Panc1 (cell line): ENCODE measurements at regions not wholly inside any gene's neighbourhood (a gene's known extent, or its start where the extent isn't known, plus 50 kb on each side); places are given as distances from the start of the nearest gene placed in this dataset.

Experiments used
- ATAC-seq: fragments of 200-7000 bp; cut with Tn5 transposase; 2 replicates; pipeline ENCODE4 v1.9.1; 2020; ENCODE audit warnings: mild to moderate bottlenecking, moderate library complexity
- BruUV-seq: library from RNA; stranded (reverse); fragments of 400-500 nt; replicated peaks from 2 replicates; lab custom pipeline; 2021; lab: Mats Ljungman, UMichigan
- CTCF ChIA-PET: fragments of 300-600 bp; sonication (Branson Sonifier 250); formaldehyde crosslinking; loops from one replicate; lab custom pipeline; 2022; ENCODE audit warnings: antibody characterized with exemption; lab: Charles Lee
- POLR2A ChIA-PET: fragments of 300-600 bp; sonication (Branson Sonifier 250); formaldehyde crosslinking; loops from one replicate; lab custom pipeline; 2022; ENCODE audit warnings: antibody characterized with exemption; lab: Charles Lee
- DNase-seq: peaks from one replicate; pipeline ENCODE4 v3.0.0-alpha.2; 2010; ENCODE audit warnings: low read depth, low spot score
- H3K27ac ChIP-seq: 2 replicates; pipeline ENCODE4 v1.5.1; 2011; ENCODE audit warnings: mild to moderate bottlenecking, low read length, inconsistent platforms
- H3K27me3 ChIP-seq: fragments of 200-500 bp; sonication (Bioruptor generic); 2 replicates; pipeline ENCODE4 v1.6.0; 2014; ENCODE audit warnings: low read length, inconsistent platforms; ENCODE audit not compliant: control insufficient read depth, insufficient read depth
- H3K36me3 ChIP-seq: fragments of 200-500 bp; sonication (Bioruptor generic); 2 replicates; pipeline ENCODE4 v1.5.1; 2014; ENCODE audit warnings: inconsistent platforms, mild to moderate bottlenecking, low read length, moderate library complexity; ENCODE audit not compliant: control insufficient read depth, insufficient read depth
- H3K4me1 ChIP-seq: 2 replicates; pipeline ENCODE4 v1.5.1; 2011; ENCODE audit warnings: inconsistent platforms, mild to moderate bottlenecking, low read length, moderate library complexity; ENCODE audit not compliant: control insufficient read depth, insufficient read depth
- H3K4me3 ChIP-seq, 2 experiments: 2 replicates each; pipeline ENCODE4 v1.5.1; 2011 to 2012; ENCODE audit warnings: low read depth in 2 of 2, low read length in 2 of 2, mild to moderate bottlenecking in 2 of 2, inconsistent platforms in 1 of 2, moderate library complexity in 1 of 2
- H3K9me3 ChIP-seq: fragments of 200-500 bp; sonication (Bioruptor generic); 2 replicates; pipeline ENCODE4 v1.5.1; 2014; ENCODE audit warnings: low read depth, mild to moderate bottlenecking, inconsistent platforms, low read length, moderate library complexity; ENCODE audit not compliant: control insufficient read depth, insufficient read depth
- POLR2AphosphoS5 ChIP-seq: IDR thresholded peaks from 2 replicates; pipeline ENCODE4 v1.6.1; 2012; ENCODE audit warnings: mild to moderate bottlenecking, low read depth, low read length, moderate library complexity
- SIN3A ChIP-seq: IDR thresholded peaks from 2 replicates; pipeline ENCODE4 v1.6.1; 2012; ENCODE audit warnings: low read depth, mild to moderate bottlenecking, low read length, moderate library complexity, borderline replicate concordance; ENCODE audit not compliant: insufficient read depth
- TCF7L2 ChIP-seq: IDR thresholded peaks from 2 replicates; pipeline ENCODE4 v1.6.1; 2011; ENCODE audit warnings: mild to moderate bottlenecking, low read depth, low read length, inconsistent platforms
- in situ Hi-C: cut with HindIII; loops from 2 replicates; pipeline ENCODE4 v1.10.0; 2016; ENCODE audit warnings: low sequenced_read_pairs, low pct_unique_long_range_greater_than_20kb
- intact Hi-C: fragments of 100-400 bp; cut with micrococcal nuclease; formaldehyde crosslinking; loops from one replicate; pipeline ENCODE4 v1.10.0; 2022; ENCODE audit not compliant: unreplicated experiment
- TF ChIP-seq, protein P1 (sequence below), 2 experiments: IDR thresholded peaks; 2 replicates each; pipeline ENCODE4 v1.6.1; 2011 to 2012; ENCODE audit warnings: low read depth in 2 of 2, control low read depth in 1 of 2, low read length in 1 of 2, mild to moderate bottlenecking in 1 of 2, moderate library complexity in 1 of 2; ENCODE audit not compliant: insufficient read depth in 1 of 2
- TF ChIP-seq, protein P2 (sequence below): fragments of 450-650 bp; IDR thresholded peaks from 2 replicates; pipeline ENCODE4 v1.5.1; 2017; ENCODE audit warnings: mild to moderate bottlenecking

DNA sequence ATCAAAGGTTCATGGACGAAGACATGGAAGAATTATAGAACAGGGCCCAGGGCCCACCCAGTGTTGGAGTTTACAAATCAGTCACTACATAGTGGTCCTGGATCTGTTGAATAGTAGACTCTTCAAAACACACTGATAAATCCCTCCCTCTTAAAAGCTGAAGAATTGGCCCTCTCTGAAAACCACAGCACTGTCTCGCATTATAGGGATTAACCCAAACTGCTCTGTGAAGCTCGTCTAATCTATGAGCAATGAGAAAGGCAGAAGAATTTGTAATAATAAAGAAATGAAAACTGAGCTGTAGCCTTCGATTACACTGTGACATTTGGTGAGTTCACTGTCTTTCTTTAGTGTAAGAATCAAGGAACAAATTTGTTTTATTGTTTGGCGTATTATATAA, 92.5 kb upstream of the ZFP42 start:
- no peaks in the 10 kb centered on the region for H3K9me3 ChIP-seq
- in situ Hi-C loops (no loop called here), intact Hi-C loops (no loop called here)
- ATAC-seq (no peak), DNase-seq (no peak)
- H3K4me1 ChIP-seq, result no peaks in the 10 kb centered on the region
- ChIA-PET CTCF (no interaction called here), POLR2A (no interaction called here)
- H3K27ac ChIP-seq, result no peak overlapping the region
- no peaks in the 10 kb centered on the region for H3K36me3 ChIP-seq
- H3K4me3 ChIP-seq, result no peak overlapping the region
- no peak for TF ChIP-seq SIN3A
- TF ChIP-seq, protein P1, sequence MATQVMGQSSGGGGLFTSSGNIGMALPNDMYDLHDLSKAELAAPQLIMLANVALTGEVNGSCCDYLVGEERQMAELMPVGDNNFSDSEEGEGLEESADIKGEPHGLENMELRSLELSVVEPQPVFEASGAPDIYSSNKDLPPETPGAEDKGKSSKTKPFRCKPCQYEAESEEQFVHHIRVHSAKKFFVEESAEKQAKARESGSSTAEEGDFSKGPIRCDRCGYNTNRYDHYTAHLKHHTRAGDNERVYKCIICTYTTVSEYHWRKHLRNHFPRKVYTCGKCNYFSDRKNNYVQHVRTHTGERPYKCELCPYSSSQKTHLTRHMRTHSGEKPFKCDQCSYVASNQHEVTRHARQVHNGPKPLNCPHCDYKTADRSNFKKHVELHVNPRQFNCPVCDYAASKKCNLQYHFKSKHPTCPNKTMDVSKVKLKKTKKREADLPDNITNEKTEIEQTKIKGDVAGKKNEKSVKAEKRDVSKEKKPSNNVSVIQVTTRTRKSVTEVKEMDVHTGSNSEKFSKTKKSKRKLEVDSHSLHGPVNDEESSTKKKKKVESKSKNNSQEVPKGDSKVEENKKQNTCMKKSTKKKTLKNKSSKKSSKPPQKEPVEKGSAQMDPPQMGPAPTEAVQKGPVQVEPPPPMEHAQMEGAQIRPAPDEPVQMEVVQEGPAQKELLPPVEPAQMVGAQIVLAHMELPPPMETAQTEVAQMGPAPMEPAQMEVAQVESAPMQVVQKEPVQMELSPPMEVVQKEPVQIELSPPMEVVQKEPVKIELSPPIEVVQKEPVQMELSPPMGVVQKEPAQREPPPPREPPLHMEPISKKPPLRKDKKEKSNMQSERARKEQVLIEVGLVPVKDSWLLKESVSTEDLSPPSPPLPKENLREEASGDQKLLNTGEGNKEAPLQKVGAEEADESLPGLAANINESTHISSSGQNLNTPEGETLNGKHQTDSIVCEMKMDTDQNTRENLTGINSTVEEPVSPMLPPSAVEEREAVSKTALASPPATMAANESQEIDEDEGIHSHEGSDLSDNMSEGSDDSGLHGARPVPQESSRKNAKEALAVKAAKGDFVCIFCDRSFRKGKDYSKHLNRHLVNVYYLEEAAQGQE (IDR thresholded peaks at IDR 0.05; ENCODE audit: insufficient read depth in 1 of 2, low read depth in 2 of 2, low read length in 1 of 2), result no peak
- no peak for TF ChIP-seq TCF7L2
- no peak for TF ChIP-seq POLR2AphosphoS5
- TF ChIP-seq, protein P2, sequence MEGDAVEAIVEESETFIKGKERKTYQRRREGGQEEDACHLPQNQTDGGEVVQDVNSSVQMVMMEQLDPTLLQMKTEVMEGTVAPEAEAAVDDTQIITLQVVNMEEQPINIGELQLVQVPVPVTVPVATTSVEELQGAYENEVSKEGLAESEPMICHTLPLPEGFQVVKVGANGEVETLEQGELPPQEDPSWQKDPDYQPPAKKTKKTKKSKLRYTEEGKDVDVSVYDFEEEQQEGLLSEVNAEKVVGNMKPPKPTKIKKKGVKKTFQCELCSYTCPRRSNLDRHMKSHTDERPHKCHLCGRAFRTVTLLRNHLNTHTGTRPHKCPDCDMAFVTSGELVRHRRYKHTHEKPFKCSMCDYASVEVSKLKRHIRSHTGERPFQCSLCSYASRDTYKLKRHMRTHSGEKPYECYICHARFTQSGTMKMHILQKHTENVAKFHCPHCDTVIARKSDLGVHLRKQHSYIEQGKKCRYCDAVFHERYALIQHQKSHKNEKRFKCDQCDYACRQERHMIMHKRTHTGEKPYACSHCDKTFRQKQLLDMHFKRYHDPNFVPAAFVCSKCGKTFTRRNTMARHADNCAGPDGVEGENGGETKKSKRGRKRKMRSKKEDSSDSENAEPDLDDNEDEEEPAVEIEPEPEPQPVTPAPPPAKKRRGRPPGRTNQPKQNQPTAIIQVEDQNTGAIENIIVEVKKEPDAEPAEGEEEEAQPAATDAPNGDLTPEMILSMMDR, result no peak
- no TSS peak for BruUV-seq
- H3K27me3 ChIP-seq, result no peaks in the 10 kb centered on the region

DNA sequence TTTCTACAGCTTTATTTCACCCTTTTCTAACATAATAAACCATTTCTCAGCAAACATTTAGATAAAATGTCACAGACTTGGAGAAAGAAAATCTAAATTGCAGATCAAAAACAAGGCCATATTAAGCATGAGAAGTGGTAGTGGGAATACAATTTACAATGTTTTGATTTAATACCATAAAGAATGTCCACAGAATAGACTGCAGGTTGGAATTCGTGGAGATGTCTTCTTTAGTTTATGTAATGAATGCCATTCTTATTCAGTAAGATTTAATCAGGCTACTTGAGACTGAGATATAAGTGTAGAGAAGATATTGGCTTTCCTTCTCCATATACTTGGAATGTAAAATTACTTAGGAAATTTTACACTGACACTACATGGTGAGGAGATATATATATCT, 91.9 kb upstream of the ZFP42 start:
- DNase-seq, result no peak
- no peak for ATAC-seq
- CTCF ChIA-PET, result no interaction called here
- Histone ChIP-seq H3K27me3 (no peaks in the 10 kb centered on the region), H3K4me1 (no peaks in the 10 kb centered on the region), H3K27ac (no peak overlapping the region), H3K9me3 (no peaks in the 10 kb centered on the region), H3K4me3 (no peak overlapping the region), H3K36me3 (no peaks in the 10 kb centered on the region)
- in situ Hi-C loops (no loop called here), intact Hi-C loops (no loop called here)
- POLR2A ChIA-PET, result no interaction called here
- TF ChIP-seq POLR2AphosphoS5 (no peak), SIN3A (no peak)
- no TSS peak for BruUV-seq

DNA sequence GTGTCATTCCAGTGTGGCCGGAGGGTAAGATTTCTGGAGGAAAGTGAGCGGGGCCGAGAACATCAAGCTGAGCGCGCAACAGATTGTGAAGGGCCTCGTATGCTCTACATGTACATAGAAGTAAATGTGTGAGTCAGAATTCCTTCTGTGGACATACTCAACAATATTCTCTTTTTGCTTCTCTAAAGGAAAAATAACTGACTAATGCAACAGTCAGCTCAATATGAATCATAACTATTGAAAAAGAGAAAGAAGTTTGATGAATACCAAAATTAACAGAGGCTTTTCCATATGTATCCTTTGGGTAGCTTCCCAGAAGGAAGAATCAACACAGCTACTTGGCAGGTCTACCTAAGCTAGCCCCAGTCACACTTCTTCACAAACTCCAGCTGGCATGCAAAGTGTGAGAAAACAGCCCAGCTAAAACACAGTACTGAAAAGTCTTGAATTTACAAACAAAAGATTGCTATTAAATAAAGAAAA, 87.5 kb upstream of the ZFP42 start:
- H3K27ac ChIP-seq, result no peak overlapping the region
- no peaks in the 10 kb centered on the region for H3K4me1 ChIP-seq
- no peaks in the 10 kb centered on the region for H3K36me3 ChIP-seq
- ChIA-PET CTCF (no interaction called here), POLR2A (no interaction called here)
- in situ Hi-C loops (no loop called here), intact Hi-C loops (no loop called here)
- DNase-seq (no peak), ATAC-seq (no peak)
- no peaks in the 10 kb centered on the region for H3K9me3 ChIP-seq
- H3K4me3 ChIP-seq, result no peak overlapping the region
- TF ChIP-seq SIN3A (no peak), TCF7L2 (no peak), POLR2AphosphoS5 (no peak)
- TF ChIP-seq, protein P2, result no peak
- H3K27me3 ChIP-seq, result no peaks in the 10 kb centered on the region
- no TSS peak for BruUV-seq
